HG02884 (cell line): ENCODE measurements at regions not wholly inside any gene's neighbourhood (a gene's known extent, or its start where the extent isn't known, plus 50 kb on each side); places are given as distances from the start of the nearest gene placed in this dataset.
"Not testable (repeated sequence)": the region's sequence is repeated elsewhere in the genome, so short reads cannot be mapped to it uniquely, and the experiment has no call there.

Experiments
- ATAC-seq: cut with Tn5 transposase; IDR thresholded peaks from one replicate; pipeline ENCODE4 v1.9.1; 2021; ENCODE audit warnings: mild to moderate bottlenecking, moderate library complexity; ENCODE audit not compliant: unreplicated experiment

DNA sequence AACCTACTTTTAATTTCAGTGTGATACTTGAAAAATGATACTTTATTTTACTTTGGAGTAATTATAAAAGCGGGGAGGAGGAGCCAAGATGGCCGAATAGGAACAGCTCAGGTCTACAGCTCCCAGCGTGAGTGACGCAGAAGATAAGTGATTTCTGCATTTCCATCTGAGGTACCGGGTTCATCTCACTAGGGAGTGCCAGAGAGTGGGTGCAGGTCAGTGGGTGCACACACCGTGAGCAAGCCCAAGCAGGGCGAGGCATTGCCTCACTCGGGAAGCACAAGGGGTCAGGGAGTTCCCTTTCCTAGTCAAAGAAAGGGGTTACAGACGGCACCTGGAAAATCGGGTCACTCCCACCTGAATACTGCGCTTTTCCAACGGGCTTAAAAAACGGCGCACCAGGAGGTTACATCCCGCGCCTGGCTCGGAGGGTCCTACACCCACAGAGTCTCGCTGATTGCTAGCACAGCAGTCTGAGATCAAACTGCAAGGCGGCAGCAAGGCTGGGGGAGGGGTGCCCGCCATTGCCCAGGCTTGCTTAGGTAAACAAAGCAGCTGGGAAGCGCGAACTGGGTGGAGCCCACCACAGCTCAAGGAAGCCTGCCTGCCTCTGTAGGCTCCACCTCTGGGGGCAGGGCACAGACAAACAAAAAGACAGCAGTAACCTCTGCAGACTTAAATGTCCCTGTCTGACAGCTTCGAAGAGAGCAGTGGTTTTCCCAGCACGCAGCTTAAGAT lies 640.3 kb downstream of the EPHA3 start:
- not testable (repeated sequence) for ATAC-seq

GRCh38 chr3:89762405-89762804 lies 655.0 kb downstream of the EPHA3 start:
- no peak for ATAC-seq

- no peak for ATAC-seq
These were observed 676.0 kb downstream of the EPHA3 start for GRCh38 chr3:89783341-89783927.

DNA sequence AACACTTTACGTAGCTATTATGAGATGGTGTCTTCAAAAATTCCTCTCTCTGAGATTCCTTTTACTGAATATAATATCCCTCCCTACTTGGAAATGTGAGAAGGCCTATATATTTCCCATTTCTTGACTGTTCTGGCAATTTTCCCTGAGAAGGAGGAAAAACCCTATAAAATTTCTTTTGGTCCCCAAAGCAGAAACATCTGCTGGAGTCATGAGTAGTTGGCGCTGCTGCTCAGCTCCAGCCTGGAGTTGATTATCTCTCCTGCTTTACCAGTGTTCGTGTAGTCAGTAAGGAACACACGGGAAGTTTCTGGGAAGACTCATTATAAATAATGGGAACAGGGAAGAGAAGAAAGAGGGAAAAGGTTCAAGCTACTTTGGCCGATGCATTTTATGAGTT lies 680.1 kb downstream of the EPHA3 start:
- no peak for ATAC-seq

GRCh38 chr3:89787979-89788378 lies 680.6 kb downstream of the EPHA3 start:
- ATAC-seq = no peak

- no peak for ATAC-seq
These were observed 688.1 kb downstream of the EPHA3 start for GRCh38 chr3:89795506-89795905.

GRCh38 chr3:89802881-89803280 lies 695.5 kb downstream of the EPHA3 start:
- ATAC-seq = no peak

DNA sequence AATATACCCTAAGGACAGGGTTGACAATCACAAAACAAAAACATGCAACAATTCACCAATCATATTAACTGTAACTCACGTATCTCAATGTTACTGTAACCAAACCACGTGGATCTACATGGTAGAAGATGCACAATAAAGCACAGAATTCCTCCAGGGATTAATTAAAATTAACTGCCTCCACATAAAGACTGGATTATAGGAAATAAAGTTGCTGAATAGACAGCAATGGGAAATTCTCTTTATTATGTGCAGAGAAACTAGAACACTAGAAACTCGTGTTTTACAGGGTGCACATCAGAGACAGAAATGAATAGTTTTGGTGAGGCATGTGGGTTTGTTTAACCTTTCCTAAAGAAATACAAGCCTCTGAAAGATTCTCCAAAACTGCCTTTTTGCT lies 696.3 kb downstream of the EPHA3 start:
- ATAC-seq = no peak

- no peak for ATAC-seq
These were observed 698.7 kb downstream of the EPHA3 start for GRCh38 chr3:89806166-89806565.

DNA sequence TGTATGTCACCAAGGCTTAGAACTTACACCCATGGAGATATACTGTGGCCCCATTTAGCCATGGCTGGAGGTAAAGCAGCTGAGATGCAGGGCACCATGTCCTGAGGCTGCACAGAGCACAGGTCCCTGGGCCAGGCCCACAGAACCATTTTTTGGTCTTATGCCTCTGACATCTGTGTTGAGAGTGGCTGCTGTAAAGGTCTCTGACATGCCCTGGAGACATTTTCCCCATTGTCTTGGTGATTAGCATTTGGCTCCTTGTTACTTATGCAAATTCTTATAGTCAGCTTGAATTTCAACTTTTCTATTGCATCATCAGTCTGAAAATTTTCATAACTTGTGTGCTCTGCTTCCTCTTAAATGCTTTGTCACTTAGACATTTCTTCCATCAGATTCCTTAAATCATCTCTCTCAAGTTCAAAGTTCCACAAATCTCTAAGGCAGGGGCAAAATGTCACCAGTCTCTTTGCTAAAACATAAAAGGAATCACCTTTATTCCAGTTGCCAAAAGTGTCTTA lies 701.3 kb downstream of the EPHA3 start:
- no peak for ATAC-seq

DNA sequence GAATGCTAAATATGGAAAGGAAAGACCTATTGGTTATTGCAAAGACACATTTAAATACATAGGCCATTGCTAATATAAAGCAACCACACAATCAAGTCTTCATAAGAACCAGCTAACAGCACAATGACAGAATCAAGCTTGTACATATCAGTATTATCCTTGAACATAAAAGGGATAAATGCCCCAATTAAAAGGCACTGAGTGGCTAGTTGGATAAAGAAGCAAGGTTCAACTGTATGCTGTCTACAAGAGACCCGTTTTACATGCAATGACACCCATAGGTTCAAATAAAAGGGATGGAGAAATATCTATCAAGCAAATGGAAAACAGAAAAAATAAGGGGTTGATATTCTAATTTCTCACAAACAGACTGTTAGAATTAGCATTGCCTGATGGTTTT lies 706.1 kb downstream of the EPHA3 start:
- ATAC-seq = no peak

DNA sequence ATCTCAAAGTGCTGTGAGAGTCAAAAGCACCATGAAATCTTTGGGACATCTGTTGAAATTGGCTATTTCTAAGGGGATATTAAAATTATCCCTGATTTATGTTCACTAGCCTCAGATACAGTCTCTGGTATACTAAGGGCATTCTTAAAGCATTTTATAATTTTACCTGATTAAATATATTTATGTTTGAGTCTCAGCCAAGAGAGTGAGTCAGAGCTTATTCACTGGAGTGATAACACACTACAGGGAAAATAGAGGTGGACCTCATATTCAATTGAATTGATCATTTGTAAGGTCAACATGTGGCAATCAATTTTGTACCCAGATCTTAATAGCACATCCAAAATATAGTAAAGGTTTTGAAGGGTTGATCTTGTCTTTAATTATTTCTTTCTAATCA lies 733.6 kb downstream of the EPHA3 start:
- ATAC-seq = no peak

DNA sequence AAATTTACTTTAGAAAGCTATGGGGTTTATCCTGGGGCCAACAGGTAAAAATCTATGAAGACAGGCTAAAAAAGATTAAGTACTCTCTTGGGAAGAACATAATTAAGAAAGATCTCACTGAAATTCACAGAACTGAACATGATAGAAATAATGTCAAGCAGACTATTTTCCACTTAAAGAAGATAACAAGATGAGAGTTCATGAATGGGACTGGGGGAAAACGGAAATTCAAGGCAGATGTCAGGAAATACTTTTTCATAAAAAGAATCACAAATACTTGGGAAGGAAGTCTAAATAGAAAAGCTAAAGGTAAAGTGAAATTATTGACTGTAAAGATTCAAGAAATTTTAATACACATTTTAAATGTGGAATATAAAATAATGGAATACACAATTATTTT lies 737.6 kb downstream of the EPHA3 start:
- ATAC-seq = no peak

GRCh38 chr3:89847955-89848354 lies 740.5 kb downstream of the EPHA3 start:
- ATAC-seq = no peak

DNA sequence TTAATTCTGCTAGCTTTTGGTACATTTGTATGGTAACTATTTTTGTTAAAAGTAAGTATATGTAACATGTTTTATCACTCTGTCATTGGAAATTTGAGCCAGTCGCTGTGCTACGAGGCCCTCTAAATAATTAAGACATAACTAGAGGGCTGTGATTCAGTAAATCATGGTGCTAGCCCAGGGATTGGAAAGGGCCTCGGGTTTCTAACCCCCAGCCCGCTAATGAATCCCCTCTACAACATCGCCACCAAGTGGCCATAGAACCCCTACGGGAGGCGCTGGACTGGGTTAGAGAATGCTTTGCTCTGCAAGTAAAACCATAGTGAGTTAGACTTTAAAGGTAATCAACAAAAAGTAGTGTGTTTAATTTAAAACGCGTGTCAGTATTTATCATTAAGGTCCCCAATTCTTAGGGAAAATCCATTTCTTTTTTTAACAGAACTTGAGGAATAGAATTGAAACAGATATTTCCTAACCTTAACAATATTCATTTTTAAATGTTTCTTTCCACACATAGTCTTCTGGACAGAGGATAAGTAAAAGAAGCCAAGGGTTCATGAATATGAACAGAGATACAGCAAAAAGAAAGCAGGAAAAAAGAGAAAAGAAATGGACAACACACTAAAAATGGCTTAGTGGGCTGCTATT lies 744.7 kb downstream of the EPHA3 start:
- no peak for ATAC-seq

- ATAC-seq = no peak
These were observed 752.3 kb downstream of the EPHA3 start for GRCh38 chr3:89859757-89860156.

DNA sequence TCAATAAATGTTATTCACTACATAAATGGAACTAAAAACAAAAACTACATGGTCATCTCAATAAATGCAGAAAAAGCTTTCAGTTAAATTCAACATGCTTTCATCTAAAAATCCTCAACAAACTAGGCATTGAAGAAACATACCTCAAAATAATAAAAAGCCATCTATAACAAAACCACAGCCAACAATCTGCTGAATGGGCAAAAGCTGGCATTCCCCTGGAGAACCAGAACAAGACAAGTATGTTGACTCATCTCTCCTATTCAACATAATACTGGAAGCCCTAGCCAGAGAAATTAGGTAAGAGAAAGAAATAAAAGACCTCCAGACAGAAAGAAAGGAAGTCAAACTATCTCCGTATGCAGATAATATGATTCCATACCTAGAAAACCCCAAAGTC lies 759.9 kb downstream of the EPHA3 start:
- no peak for ATAC-seq

GRCh38 chr3:89876116-89876515 lies 768.7 kb downstream of the EPHA3 start:
- no peak for ATAC-seq

- ATAC-seq = no peak
These were observed 769.8 kb downstream of the EPHA3 start for GRCh38 chr3:89877230-89877629.

- ATAC-seq = no peak
These were observed 782.0 kb downstream of the EPHA3 start for GRCh38 chr3:89889386-89889785.

DNA sequence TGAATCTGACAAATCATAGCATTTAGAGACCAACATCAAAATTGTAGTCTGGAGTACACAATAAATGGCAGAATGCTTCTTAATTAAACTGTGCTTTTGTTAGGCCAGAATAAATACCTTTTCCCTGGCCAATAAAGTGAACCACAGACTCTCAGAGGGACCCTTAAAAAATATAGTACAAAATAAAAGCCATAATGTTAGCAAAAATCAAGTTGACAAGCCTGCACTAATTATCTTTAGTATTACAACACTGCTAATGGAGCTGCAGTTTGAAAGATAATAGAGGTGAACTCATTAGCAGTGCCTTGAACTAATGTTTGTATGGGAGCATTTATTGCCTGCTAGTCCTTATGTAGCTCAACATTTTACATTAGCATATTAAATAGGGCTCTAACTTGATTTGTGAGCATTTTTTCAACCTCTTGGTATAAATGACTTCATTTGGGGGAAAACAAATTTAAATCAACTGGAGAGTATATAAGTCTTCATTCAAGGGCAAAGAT lies 801.3 kb downstream of the EPHA3 start:
- no peak for ATAC-seq

DNA sequence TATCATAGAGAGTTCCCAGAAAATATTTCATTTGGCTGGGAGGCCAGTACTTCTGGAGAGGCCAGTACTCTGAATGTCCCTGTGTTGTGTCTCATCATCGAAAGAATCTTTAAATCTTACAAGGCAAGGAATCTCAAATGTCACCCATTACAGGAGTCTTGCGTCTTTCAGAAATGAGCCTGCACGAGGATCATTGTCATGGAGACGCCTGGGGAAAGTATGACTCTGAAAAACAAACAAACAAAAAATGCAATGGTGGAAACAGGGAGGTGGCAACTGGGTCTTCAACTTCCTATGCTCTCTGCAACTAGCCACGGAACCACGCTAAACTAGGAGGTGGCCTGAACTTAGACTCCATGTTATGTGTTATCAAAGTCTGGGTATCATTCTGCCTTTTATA lies 804.6 kb downstream of the EPHA3 start:
- ATAC-seq = no peak
